Fibroblast of upper back skin (primary cell): ENCODE measurements at regions not wholly inside any gene's neighbourhood (a gene's known extent, or its start where the extent isn't known, plus 50 kb on each side); places are given as distances from the start of the nearest gene placed in this dataset.
A peak's percentile ranks its signal among the peaks of the same experiment; 100 is the strongest.

Source experiments
- DNase-seq: peaks from one replicate; pipeline ENCODE4 v3.0.0-alpha.2; 2013

DNA sequence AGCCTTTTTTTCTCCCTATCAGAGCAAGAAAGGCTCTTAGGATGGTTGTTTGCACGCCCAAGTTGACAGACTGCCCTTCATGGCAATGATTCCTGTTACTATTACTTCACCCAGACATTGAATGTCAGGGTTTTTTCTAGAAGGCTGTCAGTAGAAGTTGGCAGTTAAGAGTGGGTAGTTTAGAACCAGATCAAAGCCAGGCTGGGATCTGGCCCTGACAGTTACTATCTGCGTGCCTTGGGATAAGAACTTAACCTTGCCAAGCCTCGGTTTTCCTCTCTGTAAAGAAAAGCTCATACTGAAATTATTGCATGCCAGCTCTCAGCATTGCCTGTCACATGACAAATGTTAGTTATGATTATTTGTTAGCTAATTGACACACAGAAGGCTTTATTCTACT, 58.7 kb upstream of the PPP2R5A start:
- no peak for DNase-seq

DNA sequence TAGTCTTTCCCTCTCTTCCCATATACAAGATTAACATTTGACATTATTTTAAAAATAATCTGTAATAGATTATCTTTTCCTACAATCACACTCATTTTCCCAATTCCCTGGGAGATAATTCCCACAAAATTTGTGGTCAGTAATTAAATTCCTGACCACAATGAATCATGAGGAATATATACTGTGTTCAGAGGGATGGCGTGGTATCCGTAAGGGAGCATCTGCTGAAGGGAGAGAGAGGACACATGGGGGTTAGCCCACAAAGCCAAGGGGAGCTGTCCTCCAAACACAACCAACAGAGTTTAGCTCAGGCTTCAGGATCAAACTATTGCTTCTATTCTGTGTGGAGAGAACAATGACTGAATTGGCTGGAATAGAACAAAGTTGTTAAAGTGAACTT, 57.1 kb upstream of the PPP2R5A start:
- DNase-seq = peak; percentile 68

DNA sequence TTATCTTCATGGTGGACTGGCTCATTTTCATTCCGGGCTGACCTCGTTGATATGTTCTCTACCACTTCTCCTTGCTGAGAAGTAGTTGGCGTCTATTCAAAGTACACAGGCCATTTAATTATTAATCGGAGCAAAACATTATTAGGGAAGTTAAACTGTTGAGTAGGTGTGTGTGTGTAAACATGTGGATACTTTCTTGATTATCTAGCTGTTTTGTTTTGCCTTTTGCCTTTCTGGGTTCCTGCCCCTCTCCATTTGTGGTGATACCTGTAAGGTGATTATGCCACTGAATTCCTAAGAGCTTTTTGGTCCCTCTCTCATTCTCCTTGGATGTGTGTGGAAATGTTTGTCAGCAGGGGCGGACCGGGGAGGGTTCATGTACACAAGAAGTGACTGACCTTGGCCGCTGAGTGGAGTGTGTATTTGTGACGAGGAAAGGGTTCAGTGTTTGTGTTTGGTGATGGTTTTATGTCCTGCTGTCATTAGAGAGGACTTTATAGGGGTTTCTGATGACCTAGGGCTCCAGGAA, 56.6 kb upstream of the PPP2R5A start:
- DNase-seq = no peak

DNA sequence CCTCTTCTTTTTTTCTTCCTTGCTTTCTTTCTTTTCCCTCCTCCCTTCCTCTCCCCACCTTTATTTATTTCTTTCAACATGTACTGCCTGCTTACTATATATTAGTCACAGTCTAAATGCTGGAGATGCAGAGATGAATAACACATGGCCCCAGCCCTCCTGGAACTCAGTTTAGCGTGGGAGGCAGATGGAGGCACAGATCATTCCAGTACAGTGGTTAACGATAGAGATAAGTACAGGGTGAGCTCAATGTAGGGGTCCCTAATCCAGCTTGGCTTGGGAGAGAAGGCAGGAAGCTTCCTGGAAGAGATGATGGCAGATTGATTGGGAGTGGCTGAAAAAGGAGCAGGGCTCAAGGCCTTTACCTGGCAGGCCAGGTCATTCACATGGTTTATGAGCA, 55.6 kb upstream of the PPP2R5A start:
- peak; percentile 75 for DNase-seq

DNA sequence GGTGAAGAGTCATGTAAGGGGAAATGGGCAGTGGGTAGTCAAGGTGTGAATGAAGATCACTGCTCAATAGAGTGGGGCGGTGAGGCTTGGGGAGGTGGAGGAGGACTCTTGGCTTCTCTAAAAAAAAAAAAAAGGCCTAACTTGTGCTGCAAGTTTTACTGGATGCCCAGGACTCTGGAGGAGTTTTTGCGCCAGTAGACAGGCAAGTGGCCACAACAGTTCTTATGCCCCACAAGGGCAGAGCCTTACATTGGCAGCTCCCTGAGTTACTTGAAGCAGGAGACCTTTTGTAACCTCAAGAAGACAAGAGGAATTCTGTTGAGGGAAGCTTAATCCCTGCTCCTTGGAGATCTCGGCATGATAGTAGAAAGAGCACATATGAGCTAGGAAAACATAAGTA, 54.9 kb upstream of the PPP2R5A start:
- DNase-seq = no peak

DNA sequence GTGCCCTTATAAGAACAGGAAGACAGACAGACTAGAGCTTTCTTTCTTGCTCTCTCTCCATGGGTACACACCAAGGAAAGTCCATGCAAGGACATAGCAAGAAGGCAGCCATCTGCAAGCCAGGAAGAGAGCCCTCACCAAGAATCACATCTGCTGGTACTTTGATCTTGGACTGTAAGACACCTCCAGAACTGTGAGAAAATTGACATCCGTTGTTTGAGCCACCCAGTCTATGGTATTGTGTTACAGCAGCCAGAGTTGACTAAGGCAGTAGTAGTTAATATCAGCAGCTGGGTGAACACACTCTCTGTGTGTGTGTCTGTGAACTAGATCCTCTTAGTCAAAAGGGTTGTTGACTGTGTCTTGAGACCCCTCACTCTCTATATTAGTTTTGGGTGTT, 53.8 kb upstream of the PPP2R5A start:
- no peak for DNase-seq

DNA sequence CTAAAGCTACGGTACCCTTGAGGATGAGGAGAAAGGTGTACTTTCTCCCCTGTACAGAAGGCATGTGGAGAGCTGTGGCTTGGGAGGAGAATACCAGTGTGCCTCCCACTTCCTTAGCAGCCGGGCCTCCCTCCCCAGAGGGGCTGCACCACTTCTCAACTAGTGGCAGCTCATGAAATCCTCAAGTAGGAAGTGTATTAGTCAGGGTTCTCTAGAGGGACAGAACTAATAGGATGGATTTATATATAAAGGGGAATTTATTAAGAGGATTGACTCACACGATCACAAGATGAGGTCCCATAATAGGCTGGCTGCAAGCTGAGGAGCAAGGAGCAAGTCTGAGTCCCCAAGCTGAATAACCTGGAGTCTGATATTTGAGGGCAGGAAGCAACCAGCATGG, 53.1 kb upstream of the PPP2R5A start:
- DNase-seq = no peak

DNA sequence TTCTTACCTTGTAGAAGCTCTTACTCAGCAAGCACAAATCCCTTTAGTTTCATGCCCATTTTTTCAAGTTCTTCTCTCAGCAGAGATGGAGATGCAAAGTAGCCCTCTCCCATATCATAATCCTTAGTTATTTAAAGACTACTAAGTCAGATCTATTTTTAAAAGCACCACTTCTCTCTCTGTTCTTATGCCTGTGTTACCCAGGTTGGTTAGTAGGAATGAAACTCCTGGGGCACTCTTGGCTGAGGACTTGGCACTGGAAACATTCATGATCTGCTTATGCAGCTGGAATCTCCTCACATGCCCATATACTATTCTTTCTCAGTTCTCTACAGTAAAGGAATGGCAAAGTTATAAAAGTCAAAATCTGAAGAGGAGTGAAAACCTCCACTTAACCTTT, 51.9 kb upstream of the PPP2R5A start:
- DNase-seq = no peak

DNA sequence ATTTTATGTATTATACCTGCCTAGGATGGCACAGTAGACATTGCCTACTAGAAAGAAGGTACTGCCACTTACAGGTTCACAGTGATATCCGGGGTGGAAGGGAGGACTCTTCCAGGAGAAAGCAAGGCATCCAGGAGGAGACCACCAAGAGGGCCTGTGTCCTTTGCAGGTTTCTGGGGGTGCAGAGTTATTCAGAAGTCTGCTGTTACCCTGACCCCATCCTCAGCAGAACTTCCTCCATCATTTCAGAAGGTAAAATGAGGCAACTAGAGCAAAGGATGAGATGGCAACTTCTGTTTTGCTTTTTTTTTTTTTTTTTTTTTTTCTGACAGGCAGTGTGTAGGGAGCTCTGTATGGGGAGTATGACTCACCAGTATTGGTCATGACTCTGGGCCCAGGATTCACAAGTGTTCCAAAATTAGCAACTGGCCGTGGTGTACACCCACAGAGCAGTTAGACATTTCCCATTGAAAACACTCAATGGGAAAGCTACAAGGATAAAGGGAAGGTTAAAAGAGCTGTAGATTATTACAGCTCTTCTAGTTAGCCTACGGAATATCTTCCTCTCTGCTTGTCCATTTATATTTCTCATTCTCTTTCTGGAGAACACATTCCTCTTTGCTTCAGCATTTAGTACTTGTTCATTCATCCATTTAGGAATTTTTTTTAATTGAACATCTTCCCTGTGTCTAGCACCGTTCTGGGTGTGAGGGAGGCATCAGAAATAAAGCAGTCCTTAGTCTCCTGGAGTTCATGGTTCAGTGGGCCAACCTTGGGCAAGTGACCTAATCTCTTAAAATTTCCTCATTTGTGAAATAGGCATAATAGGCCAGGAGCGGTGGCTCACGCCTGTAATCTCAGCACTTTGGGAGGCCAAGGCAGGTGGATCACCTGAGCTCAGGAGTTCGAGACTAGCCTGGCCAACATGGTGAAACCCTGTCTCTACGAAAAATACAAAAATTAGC, 50.5 kb upstream of the PPP2R5A start:
- DNase-seq = peak; percentile 95
